ENCODE measurements at regions not wholly inside any gene's neighbourhood (a gene's known extent, or its start where the extent isn't known, plus 50 kb on each side); places are given as distances from the start of the nearest gene placed in this dataset.

GRCh38 chr18:24993628-24994027 lies 358.3 kb downstream of the ZNF521 start:
- no peak for DNase-seq

- DNase-seq, result no peak
Measured at GRCh38 chr18:24995056-24995455, 356.9 kb downstream of the ZNF521 start.

GRCh38 chr18:24995755-24996154 lies 356.2 kb downstream of the ZNF521 start:
- no peak for DNase-seq

- DNase-seq, result no peak
Measured at GRCh38 chr18:24999650-25000267, 352.2 kb downstream of the ZNF521 start.

GRCh38 chr18:25001803-25002202 lies 350.2 kb downstream of the ZNF521 start:
- DNase-seq, result no peak

GRCh38 chr18:25005541-25006403 lies 346.2 kb downstream of the ZNF521 start:
- no peak for DNase-seq

- no peak for DNase-seq
Measured at GRCh38 chr18:25010623-25011374, 341.2 kb downstream of the ZNF521 start.
